ENCODE measurements at regions not wholly inside any gene's neighbourhood (a gene's known extent, or its start where the extent isn't known, plus 50 kb on each side); places are given as distances from the start of the nearest gene placed in this dataset.

GRCh38 chr12:23434154-23434553 lies 515.3 kb downstream of the SOX5 start:
- no peak overlapping the region for H3K27ac ChIP-seq (ENCODE audit: low read depth, low read length)
- no peaks in the 10 kb centered on the region for H3F3A ChIP-seq (ENCODE audit: insufficient read depth)

GRCh38 chr12:23446746-23447145 lies 502.7 kb downstream of the SOX5 start:
- no peak overlapping the region for H3K4me3 ChIP-seq (ENCODE audit: insufficient read depth, low read length, poor library complexity, severe bottlenecking)
- H2AFZ ChIP-seq (ENCODE audit: low read depth, low read length, severe bottlenecking): no peak overlapping the region
- no peaks in the 10 kb centered on the region for H3K27me3 ChIP-seq (ENCODE audit: low read length)
- no peaks in the 10 kb centered on the region; the same call in 1 of the 2 replicates for H3K9me2 ChIP-seq (replicated peaks; ENCODE audit: insufficient read depth, low read length)
- no peak for TF ChIP-seq CTCF (IDR thresholded peaks at IDR 0.05; ENCODE audit: insufficient read depth, low read length, poor library complexity, severe bottlenecking)
- no peak for TF ChIP-seq EZH2phosphoT487 (conservative IDR thresholded peaks at IDR 0.05; ENCODE audit: low read length)
- no peak overlapping the region for H3K4me2 ChIP-seq (ENCODE audit: low read depth, low read length, poor library complexity, severe bottlenecking)
- no peaks in the 10 kb centered on the region for H3K36me3 ChIP-seq (ENCODE audit: low read length)
- no peak overlapping the region for H3K9ac ChIP-seq (ENCODE audit: low read length)
- no peaks in the 10 kb centered on the region for H3K79me2 ChIP-seq (ENCODE audit: insufficient read depth, low read length)
- H4K20me1 ChIP-seq (ENCODE audit: low read depth, low read length): no peaks in the 10 kb centered on the region
- H3K9me3 ChIP-seq (ENCODE audit: insufficient read depth, low read length): no peaks in the 10 kb centered on the region
- no peaks in the 10 kb centered on the region for H3F3A ChIP-seq (ENCODE audit: insufficient read depth)
- H3K27ac ChIP-seq (ENCODE audit: low read depth, low read length): no peak overlapping the region

More at GRCh38 chr12:23434154-23434553, 515.3 kb downstream of the SOX5 start:
- Histone ChIP-seq H3K4me3 (ENCODE audit: insufficient read depth, low read length, poor library complexity, severe bottlenecking) (no peak overlapping the region), H2AFZ (ENCODE audit: low read depth, low read length, severe bottlenecking) (no peak overlapping the region), H3K9me3 (ENCODE audit: insufficient read depth, low read length) (no peaks in the 10 kb centered on the region), H3K9ac (ENCODE audit: low read length) (no peak overlapping the region), H3K27me3 (ENCODE audit: low read length) (no peaks in the 10 kb centered on the region), H3K79me2 (ENCODE audit: insufficient read depth, low read length) (no peaks in the 10 kb centered on the region), H3K4me2 (ENCODE audit: low read depth, low read length, poor library complexity, severe bottlenecking) (no peak overlapping the region), H3K9me2 (replicated peaks; ENCODE audit: insufficient read depth, low read length) (no peaks in the 10 kb centered on the region), H3K36me3 (ENCODE audit: low read length) (no peaks in the 10 kb centered on the region), H4K20me1 (ENCODE audit: low read depth, low read length) (no peaks in the 10 kb centered on the region)
- TF ChIP-seq CTCF (IDR thresholded peaks at IDR 0.05; ENCODE audit: insufficient read depth, low read length, poor library complexity, severe bottlenecking) (no peak), EZH2phosphoT487 (conservative IDR thresholded peaks at IDR 0.05; ENCODE audit: low read length) (no peak)

GRCh38 chr12:23450810-23451209 lies 498.7 kb downstream of the SOX5 start:
- Histone ChIP-seq H3K4me3 (ENCODE audit: insufficient read depth, low read length, poor library complexity, severe bottlenecking) (no peak overlapping the region), H3K27ac (ENCODE audit: low read depth, low read length) (no peak overlapping the region)
- no peak for TF ChIP-seq CTCF (IDR thresholded peaks at IDR 0.05; ENCODE audit: insufficient read depth, low read length, poor library complexity, severe bottlenecking)
- no peak for TF ChIP-seq EZH2phosphoT487 (conservative IDR thresholded peaks at IDR 0.05; ENCODE audit: low read length)

More at GRCh38 chr12:23450810-23451209, 498.7 kb downstream of the SOX5 start:
- Histone ChIP-seq H4K20me1 (ENCODE audit: low read depth, low read length) (no peaks in the 10 kb centered on the region), H3K27me3 (ENCODE audit: low read length) (no peaks in the 10 kb centered on the region), H3K4me2 (ENCODE audit: low read depth, low read length, poor library complexity, severe bottlenecking) (no peak overlapping the region), H3K36me3 (ENCODE audit: low read length) (no peaks in the 10 kb centered on the region), H3K9me2 (replicated peaks; ENCODE audit: insufficient read depth, low read length) (no peaks in the 10 kb centered on the region; the same call in 1 of the 2 replicates), H3K9ac (ENCODE audit: low read length) (no peak overlapping the region), H3K9me3 (ENCODE audit: insufficient read depth, low read length) (no peaks in the 10 kb centered on the region), H3K79me2 (ENCODE audit: insufficient read depth, low read length) (no peaks in the 10 kb centered on the region), H3F3A (ENCODE audit: insufficient read depth) (no peaks in the 10 kb centered on the region), H2AFZ (ENCODE audit: low read depth, low read length, severe bottlenecking) (no peak overlapping the region)
